ENCODE measurements at regions not wholly inside any gene's neighbourhood (a gene's known extent, or its start where the extent isn't known, plus 50 kb on each side); places are given as distances from the start of the nearest gene placed in this dataset.

DNA sequence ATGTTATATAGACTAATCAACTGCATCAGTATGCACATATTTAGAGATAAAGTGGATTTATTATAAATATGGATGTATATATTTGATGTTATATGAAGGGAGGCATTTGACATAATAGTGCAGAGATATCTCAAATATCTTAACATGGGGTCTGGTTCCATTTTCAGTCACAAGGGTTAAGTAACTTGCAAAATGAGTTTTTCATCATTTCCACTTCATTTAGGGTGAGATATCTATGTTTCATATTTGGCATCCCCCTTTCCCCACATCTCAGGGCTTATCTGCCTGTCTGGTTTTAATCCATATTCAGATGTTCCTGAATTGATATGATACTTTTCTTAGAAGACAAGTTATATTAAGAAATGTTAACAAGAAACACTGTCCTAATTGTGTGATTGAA is 2141.2 kb downstream of the PCDH9 start:
- Histone ChIP-seq H3K79me1 (ENCODE audit: low read depth in 1 of 2, low read length in 2 of 2) (no peaks in the 10 kb centered on the region), H2BK20ac (ENCODE audit: low read depth, low read length) (no peak overlapping the region), H2AK5ac (ENCODE audit: low read depth, low read length) (no peak overlapping the region), H3K4me2 (ENCODE audit: low read depth, low read length) (no peak overlapping the region), H3K4ac (ENCODE audit: low read depth, low read length) (no peak overlapping the region), H2BK120ac (ENCODE audit: low read depth, low read length) (no peak overlapping the region), H2BK5ac (ENCODE audit: low read depth, low read length, poor library complexity, severe bottlenecking) (no peak overlapping the region), H4K91ac (ENCODE audit: insufficient read depth, low read depth, low read length) (no peak overlapping the region), H2AFZ (replicated peaks; ENCODE audit: low read length, poor library complexity) (no peak overlapping the region), H2BK15ac (ENCODE audit: low read depth, low read length) (no peak overlapping the region), H4K5ac (ENCODE audit: low read depth, low read length) (no peak overlapping the region), H3K27me3 (ENCODE audit: control insufficient read depth, insufficient read depth, low read length) (no peaks in the 10 kb centered on the region), H3K4me3 (ENCODE audit: insufficient read depth, low read depth, low read length) (no peak overlapping the region), H3K18ac (ENCODE audit: low read depth, low read length) (no peak overlapping the region), H4K20me1 (ENCODE audit: insufficient read depth, low read length) (no peaks in the 10 kb centered on the region), H3K9me1 (ENCODE audit: insufficient read depth, low read length) (no peaks in the 10 kb centered on the region), H3K14ac (replicated peaks; ENCODE audit: low read depth, low read length) (no peak overlapping the region), H3K23ac (ENCODE audit: low read depth, low read length) (no peak overlapping the region), H3K27ac (ENCODE audit: insufficient read depth, low read length) (no peak overlapping the region), H4K8ac (ENCODE audit: low read depth in 2 of 2, low read length in 2 of 2) (no peak overlapping the region), H3K56ac (ENCODE audit: extremely low read depth, insufficient read depth, low read length) (no peak overlapping the region), H3K36me3 (ENCODE audit: control insufficient read depth, insufficient read depth, low read length) (no peaks in the 10 kb centered on the region), H3K9ac (ENCODE audit: low read depth, low read length) (no peak overlapping the region), H3K9me3 (ENCODE audit: control insufficient read depth, insufficient read depth, low read length) (no peaks in the 10 kb centered on the region), H2AK9ac (replicated peaks; ENCODE audit: low read depth, low read length, poor library complexity) (no peak overlapping the region), H3K4me1 (ENCODE audit: control insufficient read depth, insufficient read depth, low read length) (no peaks in the 10 kb centered on the region)
- ChIA-PET POLR2A (ENCODE audit: unreplicated experiment) (no interaction called here), CTCF (interaction anchor here (0.6 kb wide), 1 partner anchor 23 kb away, joined by 3 read pairs; no protein-coding TSS in a partner anchor)
- dilution Hi-C loops (cut with HindIII; ENCODE audit: low sequenced_read_pairs, unreplicated experiment) (no loop called here), intact Hi-C loops (cut with micrococcal nuclease) (no loop called here), in situ Hi-C loops (cut with MboI; ENCODE audit: low sequenced_read_pairs) (no loop called here)
- no TSS peak for BruUV-seq (replicated peaks)
- DNase-seq = no peak
- TF ChIP-seq CHD1 (IDR thresholded peaks at IDR 0.05; ENCODE audit: low read depth, low read length) = no peak
- TF ChIP-seq RCOR1 (IDR thresholded peaks at IDR 0.05; ENCODE audit: insufficient replicate concordance, low read length) = no peak
- TF ChIP-seq MAZ (IDR thresholded peaks at IDR 0.05; ENCODE audit: borderline replicate concordance, low read depth, low read length) = no peak
- no peak for TF ChIP-seq MAFK (IDR thresholded peaks at IDR 0.05; ENCODE audit: low read depth, low read length)
- TF ChIP-seq MXI1 (IDR thresholded peaks at IDR 0.05; ENCODE audit: borderline replicate concordance, low read depth, low read length) = no peak
- TF ChIP-seq RFX5 (IDR thresholded peaks at IDR 0.05; ENCODE audit: low read depth, low read length) = no peak
- TF ChIP-seq, protein P1, sequence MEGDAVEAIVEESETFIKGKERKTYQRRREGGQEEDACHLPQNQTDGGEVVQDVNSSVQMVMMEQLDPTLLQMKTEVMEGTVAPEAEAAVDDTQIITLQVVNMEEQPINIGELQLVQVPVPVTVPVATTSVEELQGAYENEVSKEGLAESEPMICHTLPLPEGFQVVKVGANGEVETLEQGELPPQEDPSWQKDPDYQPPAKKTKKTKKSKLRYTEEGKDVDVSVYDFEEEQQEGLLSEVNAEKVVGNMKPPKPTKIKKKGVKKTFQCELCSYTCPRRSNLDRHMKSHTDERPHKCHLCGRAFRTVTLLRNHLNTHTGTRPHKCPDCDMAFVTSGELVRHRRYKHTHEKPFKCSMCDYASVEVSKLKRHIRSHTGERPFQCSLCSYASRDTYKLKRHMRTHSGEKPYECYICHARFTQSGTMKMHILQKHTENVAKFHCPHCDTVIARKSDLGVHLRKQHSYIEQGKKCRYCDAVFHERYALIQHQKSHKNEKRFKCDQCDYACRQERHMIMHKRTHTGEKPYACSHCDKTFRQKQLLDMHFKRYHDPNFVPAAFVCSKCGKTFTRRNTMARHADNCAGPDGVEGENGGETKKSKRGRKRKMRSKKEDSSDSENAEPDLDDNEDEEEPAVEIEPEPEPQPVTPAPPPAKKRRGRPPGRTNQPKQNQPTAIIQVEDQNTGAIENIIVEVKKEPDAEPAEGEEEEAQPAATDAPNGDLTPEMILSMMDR (conservative IDR thresholded peaks at IDR 0.05; ENCODE audit: low read depth, low read length) = no peak
- TF ChIP-seq, protein P2, sequence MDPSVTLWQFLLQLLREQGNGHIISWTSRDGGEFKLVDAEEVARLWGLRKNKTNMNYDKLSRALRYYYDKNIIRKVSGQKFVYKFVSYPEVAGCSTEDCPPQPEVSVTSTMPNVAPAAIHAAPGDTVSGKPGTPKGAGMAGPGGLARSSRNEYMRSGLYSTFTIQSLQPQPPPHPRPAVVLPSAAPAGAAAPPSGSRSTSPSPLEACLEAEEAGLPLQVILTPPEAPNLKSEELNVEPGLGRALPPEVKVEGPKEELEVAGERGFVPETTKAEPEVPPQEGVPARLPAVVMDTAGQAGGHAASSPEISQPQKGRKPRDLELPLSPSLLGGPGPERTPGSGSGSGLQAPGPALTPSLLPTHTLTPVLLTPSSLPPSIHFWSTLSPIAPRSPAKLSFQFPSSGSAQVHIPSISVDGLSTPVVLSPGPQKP (IDR thresholded peaks at IDR 0.05; ENCODE audit: borderline replicate concordance, low read depth, low read length) = no peak
- TF ChIP-seq FOS (IDR thresholded peaks at IDR 0.05; ENCODE audit: low read depth, low read length) = no peak
- TF ChIP-seq BHLHE40 (IDR thresholded peaks at IDR 0.05; ENCODE audit: low read depth, low read length) = no peak
- no peak for TF ChIP-seq POLR2A (IDR thresholded peaks at IDR 0.05; ENCODE audit: low read depth, low read length)
- TF ChIP-seq CEBPB (IDR thresholded peaks at IDR 0.05; ENCODE audit: low read depth, low read length) = no peak
- TF ChIP-seq RAD21 (IDR thresholded peaks at IDR 0.05; ENCODE audit: low read length) = no peak
- TF ChIP-seq NFE2L2 (IDR thresholded peaks at IDR 0.05; ENCODE audit: low read depth, low read length) = no peak
- TF ChIP-seq, protein P3, sequence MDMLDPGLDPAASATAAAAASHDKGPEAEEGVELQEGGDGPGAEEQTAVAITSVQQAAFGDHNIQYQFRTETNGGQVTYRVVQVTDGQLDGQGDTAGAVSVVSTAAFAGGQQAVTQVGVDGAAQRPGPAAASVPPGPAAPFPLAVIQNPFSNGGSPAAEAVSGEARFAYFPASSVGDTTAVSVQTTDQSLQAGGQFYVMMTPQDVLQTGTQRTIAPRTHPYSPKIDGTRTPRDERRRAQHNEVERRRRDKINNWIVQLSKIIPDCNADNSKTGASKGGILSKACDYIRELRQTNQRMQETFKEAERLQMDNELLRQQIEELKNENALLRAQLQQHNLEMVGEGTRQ (IDR thresholded peaks at IDR 0.05; ENCODE audit: low read depth, low read length) = no peak
- no peak for TF ChIP-seq SMC3 (IDR thresholded peaks at IDR 0.05; ENCODE audit: low read depth, low read length)
- no peak for ATAC-seq (ENCODE audit: low read depth)
